ENCODE measurements at regions not wholly inside any gene's neighbourhood (a gene's known extent, or its start where the extent isn't known, plus 50 kb on each side); places are given as distances from the start of the nearest gene placed in this dataset.

GRCh38 chrX:5057786-5058185 lies 1170.9 kb downstream of the NLGN4X start:
- no peak for DNase-seq

- DNase-seq, result no peak
Measured at GRCh38 chrX:5054852-5055251, 1173.8 kb downstream of the NLGN4X start.

- DNase-seq, result no peak
Measured at GRCh38 chrX:5051831-5052491, 1176.7 kb downstream of the NLGN4X start.

DNA sequence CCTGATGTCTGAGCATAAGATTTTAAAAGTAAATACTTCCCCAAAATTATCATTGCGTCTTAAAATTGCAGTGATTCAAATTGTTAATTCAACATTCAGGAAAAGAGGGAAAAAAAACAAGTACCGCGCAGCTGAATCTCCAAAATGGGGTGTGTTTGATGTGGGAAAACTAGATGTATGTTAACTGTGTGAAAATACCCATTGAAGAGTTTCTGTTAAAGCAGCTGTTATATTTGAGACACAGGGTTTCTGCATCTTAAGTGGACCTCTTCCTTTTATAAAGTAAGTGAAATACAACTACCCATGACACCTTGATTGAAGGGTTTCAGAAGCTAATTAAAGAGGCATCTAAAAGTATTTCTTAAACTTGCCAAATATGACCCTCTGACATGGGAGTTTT lies 1186.1 kb downstream of the NLGN4X start:
- DNase-seq, result no peak

DNA sequence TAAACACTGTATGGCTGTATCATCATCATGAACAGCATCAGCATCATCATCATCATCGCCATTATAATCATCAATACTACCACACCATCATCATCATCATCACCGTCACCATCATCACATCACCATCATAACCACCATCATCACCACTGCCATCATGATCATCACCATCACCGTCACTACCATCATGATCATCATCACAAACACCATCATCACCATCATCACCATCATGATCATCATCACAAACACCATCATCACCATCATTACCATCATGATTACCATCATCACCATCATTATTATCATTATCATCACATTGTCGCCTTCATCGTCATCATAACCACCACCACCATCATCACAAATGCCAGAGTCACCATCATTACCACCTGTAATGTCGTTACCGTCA lies 1196.9 kb downstream of the NLGN4X start:
- DNase-seq, result no peak

GRCh38 chrX:5015451-5015850 lies 1213.2 kb downstream of the NLGN4X start:
- no peak for DNase-seq

- DNase-seq, result no peak
Measured at GRCh38 chrX:4994855-4995254, 1233.8 kb downstream of the NLGN4X start.

GRCh38 chrX:4978613-4979012 lies 1250.1 kb downstream of the NLGN4X start:
- DNase-seq, result no peak

GRCh38 chrX:4971646-4972045 lies 1257.0 kb downstream of the NLGN4X start:
- DNase-seq, result no peak

- no peak for DNase-seq
Measured at GRCh38 chrX:4964112-4964511, 1250.7 kb upstream of the PRKX start.

GRCh38 chrX:4963432-4963831 lies 1250.0 kb upstream of the PRKX start:
- no peak for DNase-seq

DNA sequence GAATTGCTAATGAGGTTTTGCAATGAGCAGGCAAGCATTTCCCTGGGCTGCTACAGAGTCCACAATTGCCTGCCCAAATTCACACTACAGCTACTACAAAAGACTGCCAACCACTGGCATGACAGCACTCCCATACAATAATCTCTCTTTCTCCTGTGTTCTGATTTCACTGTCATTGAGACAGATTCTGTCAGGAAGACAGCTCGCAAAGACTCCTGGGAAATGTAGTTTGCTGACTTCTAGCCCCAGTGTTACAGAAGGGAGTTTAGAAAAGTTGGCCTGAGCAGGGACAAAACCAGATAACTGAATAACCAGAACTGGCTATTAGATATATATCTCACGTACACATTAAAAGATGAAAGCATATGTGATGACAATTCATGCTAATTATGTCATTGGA lies 1231.3 kb upstream of the PRKX start:
- DNase-seq, result no peak

DNA sequence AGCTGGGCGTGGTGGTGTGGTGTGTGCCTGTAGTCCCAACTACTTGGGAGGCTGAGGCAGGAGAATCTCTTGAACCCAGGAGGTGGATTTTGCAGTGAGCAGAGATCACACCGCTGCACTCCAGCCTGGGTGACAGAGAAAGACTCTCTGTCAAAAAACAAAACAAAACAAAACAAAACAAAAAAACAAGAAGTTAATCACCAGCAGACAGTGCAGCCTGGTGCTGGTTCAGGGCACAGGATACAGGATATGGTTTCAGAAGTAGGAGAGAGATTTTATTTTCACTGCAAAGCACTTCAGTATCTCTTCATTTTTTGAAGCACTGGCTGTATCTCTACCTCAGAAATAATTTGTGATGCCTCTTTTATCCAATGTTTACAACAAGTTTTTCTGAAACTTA lies 1222.9 kb upstream of the PRKX start:
- DNase-seq, result no peak

DNA sequence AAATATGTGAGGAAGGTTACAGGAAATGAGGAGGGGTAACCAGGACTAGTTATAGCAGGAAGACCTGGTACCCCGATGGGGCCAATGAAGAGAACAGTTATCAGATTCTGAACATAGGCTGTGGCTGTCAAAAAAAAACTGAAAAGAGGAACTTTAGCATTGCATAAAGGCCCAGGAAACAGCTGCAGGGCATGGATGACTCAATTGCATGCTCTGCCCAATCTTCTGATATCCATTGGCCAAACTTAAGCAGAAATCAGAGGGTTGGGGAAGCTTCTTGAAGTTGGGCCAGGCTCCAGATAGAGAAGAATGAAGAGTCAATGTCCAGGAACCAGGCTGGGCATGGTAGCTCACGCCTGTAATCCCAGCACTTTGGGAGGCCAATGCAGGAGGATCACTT lies 1222.4 kb upstream of the PRKX start:
- no peak for DNase-seq

DNA sequence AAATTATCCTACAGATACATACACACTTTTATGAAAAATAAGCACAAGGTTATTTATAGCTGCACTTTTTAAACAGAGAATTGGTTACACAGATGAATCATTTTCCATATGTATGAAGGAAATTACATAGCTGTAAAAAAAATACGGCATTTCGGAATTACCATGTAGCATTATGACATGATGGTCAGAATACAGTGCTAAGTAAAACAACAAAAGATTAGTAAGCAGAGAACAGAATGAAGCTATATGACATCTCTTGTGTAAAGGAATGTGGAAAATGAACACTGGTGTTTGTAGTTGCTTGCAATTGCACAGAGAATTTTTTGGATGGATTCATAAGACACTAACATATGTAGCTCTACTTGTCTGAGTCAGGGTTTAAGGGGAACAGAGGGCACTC lies 1222.0 kb upstream of the PRKX start:
- no peak for DNase-seq

- no peak for DNase-seq
Measured at GRCh38 chrX:4932790-4933189, 1219.3 kb upstream of the PRKX start.

GRCh38 chrX:4930426-4930825 lies 1217.0 kb upstream of the PRKX start:
- no peak for DNase-seq

GRCh38 chrX:4925911-4926310 lies 1212.5 kb upstream of the PRKX start:
- DNase-seq, result no peak

DNA sequence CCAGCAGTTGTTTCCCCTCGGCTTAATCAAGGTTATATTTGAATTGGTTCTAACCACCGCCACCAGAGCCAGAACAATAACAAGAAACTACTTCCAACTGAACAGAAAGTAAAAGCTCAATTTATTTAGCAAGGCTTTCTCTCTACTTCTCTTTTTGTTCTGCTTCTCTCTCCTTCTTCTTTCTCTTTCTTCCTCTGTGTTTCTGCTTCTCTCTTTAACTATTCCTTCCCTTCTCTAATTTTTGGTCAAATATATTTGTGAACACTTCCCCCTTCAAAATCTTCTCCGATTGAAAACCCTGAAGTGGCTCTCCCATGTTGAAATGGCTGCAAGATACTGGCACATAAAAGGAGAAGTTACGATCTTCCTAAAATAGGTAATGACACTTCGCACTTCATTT lies 1195.9 kb upstream of the PRKX start:
- DNase-seq, result no peak

- DNase-seq, result no peak
Measured at GRCh38 chrX:4905576-4905975, 1192.1 kb upstream of the PRKX start.

DNA sequence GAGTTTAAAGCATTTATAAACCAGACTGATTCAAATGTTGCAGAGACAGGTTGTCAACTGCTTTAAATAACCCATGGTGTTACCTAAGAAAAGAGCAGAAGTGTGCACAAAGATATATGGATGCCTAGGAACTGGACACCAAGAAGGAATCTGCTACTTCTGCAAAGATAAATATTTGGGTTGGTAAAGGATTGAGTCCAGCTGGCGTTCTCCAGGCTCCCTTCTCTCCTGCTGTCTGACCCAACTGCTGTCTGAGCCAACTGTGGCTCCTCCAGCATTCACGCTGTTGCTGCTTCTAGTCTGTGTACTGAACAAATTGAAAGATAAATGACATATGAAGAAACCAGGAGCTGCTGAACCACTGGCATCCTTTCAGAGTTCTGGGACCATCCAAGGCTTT lies 1167.8 kb upstream of the PRKX start:
- no peak for DNase-seq

- no peak for DNase-seq
Measured at GRCh38 chrX:4878640-4879039, 1165.2 kb upstream of the PRKX start.

GRCh38 chrX:4876268-4876667 lies 1162.8 kb upstream of the PRKX start:
- DNase-seq, result no peak

- no peak for DNase-seq
Measured at GRCh38 chrX:4851534-4851933, 1138.1 kb upstream of the PRKX start.

DNA sequence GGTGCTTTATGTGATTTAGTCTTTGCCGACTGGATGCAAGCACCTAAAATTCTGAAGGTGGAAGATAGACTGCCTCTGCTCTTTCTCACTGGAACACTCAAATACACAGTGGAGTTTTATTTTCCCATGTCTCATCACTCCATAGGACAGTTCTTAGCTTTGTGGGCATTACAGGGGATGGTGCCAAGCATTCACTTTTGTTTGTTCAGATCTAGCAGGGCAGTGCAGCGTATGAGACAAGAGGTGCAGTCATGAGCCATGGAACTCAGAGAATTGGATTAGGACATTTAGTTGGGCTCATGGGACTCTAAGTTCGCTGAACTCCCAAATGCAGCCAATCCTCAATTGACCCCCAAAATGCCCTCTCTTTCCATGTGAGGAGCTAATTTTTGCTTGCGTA lies 1136.9 kb upstream of the PRKX start:
- DNase-seq, result no peak

DNA sequence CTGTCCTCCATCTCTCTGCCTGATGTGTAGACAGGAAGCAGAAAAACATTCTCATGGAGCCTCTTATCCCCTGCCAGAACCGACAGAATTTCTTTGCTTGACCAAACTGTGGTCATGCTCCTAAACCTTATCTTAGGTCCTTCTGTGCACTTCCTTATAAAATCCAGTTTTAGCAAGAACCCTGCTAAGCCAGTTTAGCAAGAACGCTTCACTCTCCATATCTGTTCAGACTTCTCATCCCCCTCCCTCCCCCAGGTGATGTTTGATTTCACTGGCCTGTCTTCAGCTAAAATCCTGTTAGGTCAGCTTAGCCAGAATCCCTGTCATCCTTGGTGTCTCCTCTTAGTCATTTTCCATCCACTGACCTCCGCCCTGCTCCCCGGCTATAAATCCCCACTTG lies 1130.9 kb upstream of the PRKX start:
- no peak for DNase-seq

All from activated T-cell treated with anti-CD3 and anti-CD28 coated beads, Interleukin-2, amount 50 U/mL, for 48 hours (primary cell).